Esophagus muscularis mucosa (tissue), 4 donors: ENCODE measurements at regions not wholly inside any gene's neighbourhood (a gene's known extent, or its start where the extent isn't known, plus 50 kb on each side); places are given as distances from the start of the nearest gene placed in this dataset.

Source experiments
- EP300 ChIP-seq: sonication (generic); formaldehyde crosslinking; IDR thresholded peaks from one replicate; pipeline ENCODE4 v1.6.1; 2017; ENCODE audit warnings: antibody characterized with exemption
- POLR2A ChIP-seq: fragments of 450-650 bp; IDR thresholded peaks from one replicate; pipeline ENCODE4 v1.6.1; 2017; ENCODE audit warnings: antibody characterized with exemption, moderate library complexity, mild to moderate bottlenecking, low read depth
- POLR2AphosphoS5 ChIP-seq, 2 donors: sonication (generic); formaldehyde crosslinking; IDR thresholded peaks; one replicate each; pipeline ENCODE4 v1.6.1; 2017; ENCODE audit warnings: antibody characterized with exemption in 2 of 2
- TF ChIP-seq, protein P1 (sequence below), 3 experiments: fragments of 200-600 bp in 2 of 3; fragments of 450-650 bp in 1 of 3; sonication (generic) in 2 of 3; IDR thresholded peaks; one replicate each; pipeline ENCODE4 v1.5.1; 2017 to 2019; ENCODE audit warnings: antibody characterized with exemption in 3 of 3, mild to moderate bottlenecking in 2 of 3, moderate library complexity in 1 of 3

GRCh38 chr14:21768875-21769257 lies 95.2 kb upstream of the OR4E1 start:
- TF ChIP-seq, protein P1, sequence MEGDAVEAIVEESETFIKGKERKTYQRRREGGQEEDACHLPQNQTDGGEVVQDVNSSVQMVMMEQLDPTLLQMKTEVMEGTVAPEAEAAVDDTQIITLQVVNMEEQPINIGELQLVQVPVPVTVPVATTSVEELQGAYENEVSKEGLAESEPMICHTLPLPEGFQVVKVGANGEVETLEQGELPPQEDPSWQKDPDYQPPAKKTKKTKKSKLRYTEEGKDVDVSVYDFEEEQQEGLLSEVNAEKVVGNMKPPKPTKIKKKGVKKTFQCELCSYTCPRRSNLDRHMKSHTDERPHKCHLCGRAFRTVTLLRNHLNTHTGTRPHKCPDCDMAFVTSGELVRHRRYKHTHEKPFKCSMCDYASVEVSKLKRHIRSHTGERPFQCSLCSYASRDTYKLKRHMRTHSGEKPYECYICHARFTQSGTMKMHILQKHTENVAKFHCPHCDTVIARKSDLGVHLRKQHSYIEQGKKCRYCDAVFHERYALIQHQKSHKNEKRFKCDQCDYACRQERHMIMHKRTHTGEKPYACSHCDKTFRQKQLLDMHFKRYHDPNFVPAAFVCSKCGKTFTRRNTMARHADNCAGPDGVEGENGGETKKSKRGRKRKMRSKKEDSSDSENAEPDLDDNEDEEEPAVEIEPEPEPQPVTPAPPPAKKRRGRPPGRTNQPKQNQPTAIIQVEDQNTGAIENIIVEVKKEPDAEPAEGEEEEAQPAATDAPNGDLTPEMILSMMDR (IDR thresholded peaks at IDR 0.05), result no peak
- TF ChIP-seq POLR2A (no peak), EP300 (no peak), POLR2AphosphoS5 (IDR thresholded peaks at IDR 0.05) (no peak)
